ENCODE measurements at regions not wholly inside any gene's neighbourhood (a gene's known extent, or its start where the extent isn't known, plus 50 kb on each side); places are given as distances from the start of the nearest gene placed in this dataset.

DNA sequence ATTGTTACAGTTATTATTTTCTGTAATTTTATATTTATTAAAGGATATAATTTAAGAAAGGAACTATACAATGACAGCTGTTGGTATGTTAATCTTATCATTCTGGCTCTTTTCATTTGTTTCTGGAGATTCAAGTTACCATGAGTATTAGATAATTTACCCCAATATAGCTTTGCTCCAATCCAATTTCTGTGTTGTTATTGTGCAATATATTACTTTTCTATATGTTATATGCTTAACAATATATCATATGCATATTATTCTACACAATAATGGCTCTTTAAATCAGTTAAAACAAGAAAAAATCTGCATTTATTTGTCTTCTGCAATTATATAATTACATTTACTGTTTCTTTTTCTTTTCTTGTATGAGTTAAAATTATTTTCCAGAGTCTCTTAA is 1650.9 kb downstream of the BRINP3 start:
- no peak for TF ChIP-seq CTCF (IDR thresholded peaks at IDR 0.05)
- no peak for TF ChIP-seq POLR2A (IDR thresholded peaks at IDR 0.05)

Data from esophagus squamous epithelium (tissue), 4 donors.